B cell (primary cell): ENCODE measurements at regions not wholly inside any gene's neighbourhood (a gene's known extent, or its start where the extent isn't known, plus 50 kb on each side); places are given as distances from the start of the nearest gene placed in this dataset.

ENCODE experiments used
- ATAC-seq: fragments of 200-7000 bp; cut with Tn5 transposase; one replicate; pipeline ENCODE4 v1.10.0; 2021; ENCODE audit warnings: low read depth, mild to moderate bottlenecking, moderate number of reproducible peaks, moderate library complexity
- CTCF ChIA-PET: fragments of 350-600 bp; sonication (Branson Sonifier 250); formaldehyde crosslinking; loops from one replicate; lab custom pipeline; 2021; ENCODE audit warnings: antibody characterized with exemption, inconsistent platforms; lab: Charles Lee
- POLR2A ChIA-PET: fragments of 350-600 bp; sonication (Branson Sonifier 250); formaldehyde crosslinking; loops from one replicate; lab custom pipeline; 2021; ENCODE audit warnings: antibody characterized with exemption; lab: Charles Lee
- DNase-seq: peaks from one replicate; pipeline ENCODE4 v3.0.0; 2013
- H2AFZ ChIP-seq: 2 replicates; pipeline ENCODE4 v1.6.1; 2012; ENCODE audit warnings: mild to moderate bottlenecking, low read depth, low read length; ENCODE audit not compliant: insufficient read depth, poor library complexity, severe bottlenecking
- H3K27ac ChIP-seq, 2 donors: 1 replicate in 1 of 2; 2 replicates in 1 of 2; pipeline ENCODE4 v1.5.1; 2012 to 2013; ENCODE audit warnings: low read length in 2 of 2, mild to moderate bottlenecking in 2 of 2, moderate library complexity in 1 of 2
- H3K27me3 ChIP-seq, 4 experiments: fragments of 200-600 bp in 1 of 4; sonication (generic) in 1 of 4; replicated peaks in 1 of 4; 1 replicate in 2 of 4; 2 replicates in 2 of 4; pipeline versions ENCODE4 v1.6.1 to v1.7.0; 2013 to 2016; ENCODE audit warnings: low read length in 3 of 4, mild to moderate bottlenecking in 2 of 4, mixed read lengths in 1 of 4, moderate library complexity in 1 of 4; ENCODE audit not compliant: insufficient read depth in 4 of 4, control insufficient read depth in 3 of 4; ENCODE audit errors: control extremely low read depth in 1 of 4
- H3K36me3 ChIP-seq, 2 experiments: replicated peaks in 1 of 2; 1 replicate in 1 of 2; 2 replicates in 1 of 2; pipeline versions ENCODE4 v1.6.1 to v1.7.1; 2013; ENCODE audit warnings: low read length in 1 of 2; ENCODE audit not compliant: insufficient read depth in 2 of 2, control insufficient read depth in 1 of 2; ENCODE audit errors: control extremely low read depth in 1 of 2, extremely low read depth in 1 of 2
- H3K4me1 ChIP-seq, 2 donors: fragments of 200-600 bp in 1 of 2; sonication (generic) in 1 of 2; 1 replicate in 1 of 2; 2 replicates in 1 of 2; pipeline versions ENCODE4 v1.5.1 to v1.6.1; 2013 to 2017; ENCODE audit warnings: low read length in 2 of 2; ENCODE audit not compliant: control insufficient read depth in 2 of 2, insufficient read depth in 2 of 2
- H3K4me2 ChIP-seq: replicated peaks from 2 replicates; pipeline ENCODE3; 2012; ENCODE audit warnings: mild to moderate bottlenecking, low read depth, low read length; ENCODE audit not compliant: poor library complexity, severe bottlenecking
- H3K4me3 ChIP-seq, 5 experiments: fragments of 200-600 bp in 1 of 5; sonication (generic) in 1 of 5; 1 replicate in 3 of 5; 2 replicates in 2 of 5; pipeline versions ENCODE4 v1.5.1 to v1.7.0; 2011 to 2016; ENCODE audit warnings: low read length in 4 of 5, mild to moderate bottlenecking in 4 of 5, low read depth in 2 of 5, control low read depth in 1 of 5, moderate library complexity in 1 of 5; ENCODE audit not compliant: insufficient read depth in 1 of 5; ENCODE audit errors: control extremely low read depth in 1 of 5, extremely low read depth in 1 of 5
- H3K79me2 ChIP-seq: fragments of 200-600 bp; sonication (generic); one replicate; pipeline ENCODE4 v1.6.0; 2016; ENCODE audit warnings: low read length; ENCODE audit not compliant: control insufficient read depth, insufficient read depth
- H3K9ac ChIP-seq: fragments of 200-600 bp; sonication (generic); 2 replicates; pipeline ENCODE4 v1.6.1; 2017; ENCODE audit warnings: mild to moderate bottlenecking, low read length, moderate library complexity
- H3K9me3 ChIP-seq, 3 donors: one replicate each; pipeline versions ENCODE4 v1.6.1 to v1.7.1; 2013; ENCODE audit warnings: low read length in 2 of 3; ENCODE audit not compliant: control insufficient read depth in 2 of 3, insufficient read depth in 1 of 3; ENCODE audit errors: control extremely low read depth in 1 of 3
- H4K20me1 ChIP-seq: 2 replicates; pipeline ENCODE4 v1.6.0; 2012; ENCODE audit warnings: mild to moderate bottlenecking, low read length; ENCODE audit not compliant: insufficient read depth, control insufficient read depth, poor library complexity, severe bottlenecking
- H3K27ac Mint-ChIP-seq: one replicate; pipeline ENCODE4 v1.8.0; 2021; ENCODE audit warnings: mixed read lengths
- H3K27me3 Mint-ChIP-seq: one replicate; pipeline ENCODE4 v1.8.0; 2021; ENCODE audit warnings: mixed read lengths
- H3K4me1 Mint-ChIP-seq: one replicate; pipeline ENCODE4 v1.8.0; 2021; ENCODE audit warnings: mixed read lengths
- H3K4me3 Mint-ChIP-seq: one replicate; pipeline ENCODE4 v1.8.0; 2021; ENCODE audit warnings: mixed read lengths
- H3K9me3 Mint-ChIP-seq: one replicate; pipeline ENCODE4 v1.8.0; 2022; ENCODE audit warnings: mixed read lengths; ENCODE audit not compliant: insufficient read depth
- CTCF ChIP-seq: fragments of 200-600 bp; IDR thresholded peaks from one replicate; pipeline ENCODE4 v1.8.0; 2022; ENCODE audit warnings: antibody characterized with exemption, mild to moderate bottlenecking
- EZH2 ChIP-seq: IDR thresholded peaks from 2 replicates; pipeline ENCODE4 v1.6.1; 2012; ENCODE audit warnings: borderline replicate concordance, low read depth, mild to moderate bottlenecking, moderate library complexity, low read length; ENCODE audit not compliant: insufficient read depth, poor library complexity, severe bottlenecking
- WGBS: methylation state at CpG from one replicate; pipeline ENCODE4 v1.1.5; 2013; ENCODE audit warnings: missing lambda C conversion rate; ENCODE audit not compliant: insufficient coverage; 5-methylcytosine and 5-hydroxymethylcytosine counted together
- intact Hi-C: fragments of 100-400 bp; cut with micrococcal nuclease; formaldehyde crosslinking; loops from one replicate; pipeline ENCODE4 v1.10.0; 2022

GRCh38 chr1:118337346-118337745 lies 152.3 kb upstream of the SPAG17 start:
- no peaks in the 10 kb centered on the region for H3K9me3 Mint-ChIP-seq
- CTCF ChIA-PET = no interaction called here
- no peak overlapping the region for H3K9ac ChIP-seq

GRCh38 chr1:118335331-118335732 lies 150.3 kb upstream of the SPAG17 start:
- no peaks in the 10 kb centered on the region for H3K9me3 Mint-ChIP-seq
- ChIA-PET POLR2A (no interaction called here), CTCF (no interaction called here)
- intact Hi-C loops = no loop called here
- Histone ChIP-seq H3K27me3 (no peaks in the 10 kb centered on the region), H3K4me3 (no peak overlapping the region), H3K9me3 (no peaks in the 10 kb centered on the region), H3K4me1 (no peaks in the 10 kb centered on the region), H2AFZ (no peak overlapping the region), H3K79me2 (no peaks in the 10 kb centered on the region), H3K4me2 (no peak overlapping the region), H3K36me3 (no peaks in the 10 kb centered on the region), H4K20me1 (no peaks in the 10 kb centered on the region), H3K9ac (no peak overlapping the region), H3K27ac (no peak overlapping the region)
- DNase-seq (no peak), ATAC-seq (no peak)
- TF ChIP-seq EZH2 = no peak
- TF ChIP-seq CTCF = no peak
- H3K4me3 Mint-ChIP-seq = no peak overlapping the region
- H3K27ac Mint-ChIP-seq = no peak overlapping the region
- no CpG with 5 or more reads among the region's 2 CpGs for WGBS
- peaks cover 2% of the 10 kb centered on the region for H3K4me1 Mint-ChIP-seq
- H3K27me3 Mint-ChIP-seq = no peaks in the 10 kb centered on the region

More at GRCh38 chr1:118337346-118337745, 152.3 kb upstream of the SPAG17 start:
- Histone ChIP-seq H3K4me2 (no peak overlapping the region), H3K79me2 (no peaks in the 10 kb centered on the region), H2AFZ (no peak overlapping the region), H3K4me1 (no peaks in the 10 kb centered on the region), H4K20me1 (no peaks in the 10 kb centered on the region), H3K27me3 (no peaks in the 10 kb centered on the region), H3K27ac (no peak overlapping the region), H3K36me3 (no peaks in the 10 kb centered on the region), H3K9me3 (no peaks in the 10 kb centered on the region), H3K4me3 (no peak overlapping the region)
- ATAC-seq = no peak
- H3K4me1 Mint-ChIP-seq = peaks cover 2% of the 10 kb centered on the region
- intact Hi-C loops = no loop called here
- TF ChIP-seq CTCF (no peak), EZH2 (no peak)
- no peaks in the 10 kb centered on the region for H3K27me3 Mint-ChIP-seq
- POLR2A ChIA-PET = no interaction called here
- DNase-seq = no peak
- no peak overlapping the region for H3K4me3 Mint-ChIP-seq
- no peak overlapping the region for H3K27ac Mint-ChIP-seq
